GM12891 (cell line): ENCODE measurements at regions not wholly inside any gene's neighbourhood (a gene's known extent, or its start where the extent isn't known, plus 50 kb on each side); places are given as distances from the start of the nearest gene placed in this dataset.

Experiments used
- PAX5 ChIP-seq: IDR thresholded peaks from 2 replicates; pipeline ENCODE4 v1.6.1; 2011; ENCODE audit warnings: low read length, moderate library complexity, mild to moderate bottlenecking; ENCODE audit not compliant: insufficient read depth, severe bottlenecking
- POLR2A ChIP-seq: IDR thresholded peaks from 2 replicates; pipeline ENCODE4 v1.6.1; 2011; ENCODE audit warnings: low read depth, low read length, control low read depth
- POLR2AphosphoS5 ChIP-seq: IDR thresholded peaks from 2 replicates; pipeline ENCODE4 v1.6.1; 2011; ENCODE audit warnings: low read depth, low read length, control low read depth
- POU2F2 ChIP-seq: IDR thresholded peaks from 2 replicates; pipeline ENCODE4 v1.6.1; 2011; ENCODE audit warnings: low read depth, mild to moderate bottlenecking, control low read depth, low read length, moderate library complexity
- SPI1 ChIP-seq: IDR thresholded peaks from 2 replicates; pipeline ENCODE4 v1.6.1; 2011; ENCODE audit warnings: low read depth, low read length, control low read depth
- TAF1 ChIP-seq: IDR thresholded peaks from 2 replicates; pipeline ENCODE4 v1.6.1; 2011; ENCODE audit warnings: low read depth, low read length, control low read depth

DNA sequence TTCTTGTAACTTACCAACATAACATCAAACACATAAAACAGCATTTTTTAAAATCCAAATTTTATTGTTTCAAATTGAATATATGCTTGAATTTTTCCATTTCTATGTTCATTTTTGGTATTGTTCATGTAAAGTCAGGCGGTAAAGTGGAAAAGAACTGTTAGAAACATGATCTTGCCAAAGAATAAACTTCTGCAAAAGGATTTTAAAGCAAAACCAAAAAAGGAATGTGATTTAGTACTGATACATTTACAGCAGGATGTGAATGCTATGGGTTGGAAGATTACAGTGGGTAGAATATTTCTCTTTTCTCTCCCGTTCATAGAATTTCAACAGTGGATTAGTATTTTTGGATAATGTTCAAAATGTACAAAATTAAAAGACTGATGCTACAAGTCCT lies 277.2 kb upstream of the MPDZ start:
- no peak for TF ChIP-seq POLR2A
- TF ChIP-seq TAF1, result no peak
- TF ChIP-seq SPI1, result no peak
- TF ChIP-seq POLR2AphosphoS5, result no peak
- TF ChIP-seq POU2F2, result no peak
- TF ChIP-seq PAX5, result no peak
